Keratinocyte (primary cell): ENCODE measurements at regions not wholly inside any gene's neighbourhood (a gene's known extent, or its start where the extent isn't known, plus 50 kb on each side); places are given as distances from the start of the nearest gene placed in this dataset.

Source experiments
- CTCF ChIP-seq, 3 experiments: IDR thresholded peaks in 1 of 3; conservative IDR thresholded peaks in 1 of 3; optimal IDR thresholded peaks in 1 of 3; 2 replicates in 2 of 3; 3 replicates in 1 of 3; pipeline versions ENCODE3 to v1.5.1; 2011; ENCODE audit warnings: low read length in 3 of 3, mild to moderate bottlenecking in 3 of 3, moderate library complexity in 2 of 3, control low read depth in 1 of 3, inconsistent platforms in 1 of 3; ENCODE audit not compliant: insufficient read depth in 2 of 3; ENCODE audit errors: extremely low read depth in 1 of 3
- EZH2 ChIP-seq: IDR thresholded peaks from one replicate; pipeline ENCODE4 v1.6.1; 2012; ENCODE audit warnings: inconsistent platforms, mild to moderate bottlenecking, low read length, moderate library complexity

- TF ChIP-seq CTCF (optimal IDR thresholded peaks at IDR 0.05 in 1 of 3, IDR thresholded peaks at IDR 0.05 in 1 of 3, conservative IDR thresholded peaks at IDR 0.05 in 1 of 3; ENCODE audit: extremely low read depth in 1 of 3, insufficient read depth in 2 of 3, low read length in 3 of 3) (no peak), EZH2 (no peak)
Measured at GRCh38 chr4:79645942-79646341, 237.9 kb upstream of the GK2 start.
